Activated naive CD8-positive, alpha-beta T cell treated with anti-CD3 and anti-CD28 coated beads for 36 hours (primary cell): ENCODE measurements at regions not wholly inside any gene's neighbourhood (a gene's known extent, or its start where the extent isn't known, plus 50 kb on each side); places are given as distances from the start of the nearest gene placed in this dataset.
"Not testable (repeated sequence)": the region's sequence is repeated elsewhere in the genome, so short reads cannot be mapped to it uniquely, and the experiment has no call there.

Experiments used
- DNase-seq: peaks from one replicate; pipeline ENCODE4 v3.0.0; 2021
- H3K27ac Mint-ChIP-seq: one replicate; pipeline ENCODE4 v1.8.0; 2022; ENCODE audit warnings: mild to moderate bottlenecking, moderate library complexity, mixed read lengths
- H3K27me3 Mint-ChIP-seq: one replicate; pipeline ENCODE4 v1.8.0; 2022; ENCODE audit warnings: mild to moderate bottlenecking, mixed read lengths
- H3K36me3 Mint-ChIP-seq: one replicate; pipeline ENCODE4 v1.8.0; 2021; ENCODE audit warnings: mild to moderate bottlenecking, mixed read lengths
- H3K4me1 Mint-ChIP-seq: one replicate; pipeline ENCODE4 v1.8.0; 2021; ENCODE audit warnings: mixed read lengths
- H3K4me3 Mint-ChIP-seq: one replicate; pipeline ENCODE4 v1.8.0; 2022; ENCODE audit warnings: mild to moderate bottlenecking, moderate library complexity, mixed read lengths
- H3K9me3 Mint-ChIP-seq: one replicate; pipeline ENCODE4 v1.8.0; 2022; ENCODE audit warnings: mixed read lengths

GRCh38 chr18:51498085-51498855 is 300.8 kb upstream of the MEX3C start:
- Mint-ChIP-seq H3K9me3 (no peaks in the 10 kb centered on the region), H3K4me1 (no peaks in the 10 kb centered on the region), H3K27ac (no peak overlapping the region), H3K27me3 (peaks cover 14% of the 10 kb centered on the region), H3K4me3 (no peak overlapping the region), H3K36me3 (no peaks in the 10 kb centered on the region)
- no peak for DNase-seq

GRCh38 chr18:51503351-51503750 is 305.9 kb upstream of the MEX3C start:
- peaks cover 6% of the 10 kb centered on the region for H3K9me3 Mint-ChIP-seq
- no peak for DNase-seq
- no peak overlapping the region for H3K27ac Mint-ChIP-seq
- H3K27me3 Mint-ChIP-seq = no peaks in the 10 kb centered on the region
- no peaks in the 10 kb centered on the region for H3K4me1 Mint-ChIP-seq
- no peaks in the 10 kb centered on the region for H3K36me3 Mint-ChIP-seq
- H3K4me3 Mint-ChIP-seq = no peak overlapping the region

DNA sequence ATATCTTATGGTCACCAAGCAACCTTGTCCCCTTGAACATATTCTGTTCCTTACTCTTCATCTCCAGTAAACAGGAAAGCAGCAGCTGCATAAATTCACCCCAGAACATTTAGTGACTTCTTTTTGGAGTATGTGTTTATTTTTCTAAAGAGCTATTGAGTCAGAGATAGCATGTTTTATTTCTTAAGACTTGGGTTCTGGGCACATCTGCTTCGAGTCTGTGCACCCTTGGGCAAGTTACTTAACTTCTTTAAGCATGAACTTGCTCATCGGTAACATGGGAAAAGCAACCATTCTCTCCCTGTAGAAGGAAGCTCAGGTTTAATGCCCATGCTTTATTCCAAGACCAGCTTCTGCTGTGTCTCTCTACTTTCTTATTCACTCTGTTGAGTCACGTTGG is 309.3 kb upstream of the MEX3C start:
- no peak overlapping the region for H3K4me3 Mint-ChIP-seq
- H3K27ac Mint-ChIP-seq = no peak overlapping the region
- H3K9me3 Mint-ChIP-seq = peaks cover 9% of the 10 kb centered on the region
- no peaks in the 10 kb centered on the region for H3K27me3 Mint-ChIP-seq
- H3K36me3 Mint-ChIP-seq = no peaks in the 10 kb centered on the region
- H3K4me1 Mint-ChIP-seq = no peaks in the 10 kb centered on the region
- DNase-seq = no peak

DNA sequence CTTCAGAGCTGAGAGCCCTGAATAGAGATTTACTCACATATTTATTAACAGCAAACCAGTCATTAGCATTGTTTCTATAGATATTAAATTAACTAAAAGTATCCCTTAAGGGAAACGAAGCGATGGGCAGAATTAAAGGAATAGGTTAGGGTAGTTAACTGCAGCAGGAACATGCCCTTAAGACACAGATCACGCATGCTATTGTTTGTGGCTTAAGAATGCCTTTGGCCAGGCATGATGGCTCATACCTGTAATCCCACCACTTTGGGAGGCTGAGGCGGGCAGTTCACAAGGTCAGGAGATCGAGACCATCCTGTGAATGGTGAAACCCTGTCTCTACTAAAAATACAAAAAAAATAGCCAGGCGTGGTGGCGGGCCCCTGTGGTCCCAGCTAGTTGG is 310.9 kb upstream of the MEX3C start:
- H3K27me3 Mint-ChIP-seq, H3K9me3 Mint-ChIP-seq, H3K36me3 Mint-ChIP-seq, H3K4me1 Mint-ChIP-seq, H3K4me3 Mint-ChIP-seq, H3K27ac Mint-ChIP-seq, DNase-seq: not testable (repeated sequence)

- Mint-ChIP-seq H3K27me3 (peaks cover 4% of the 10 kb centered on the region), H3K4me1 (no peaks in the 10 kb centered on the region), H3K36me3 (no peaks in the 10 kb centered on the region), H3K9me3 (peaks cover 9% of the 10 kb centered on the region), H3K27ac (no peak overlapping the region), H3K4me3 (no peak overlapping the region)
- no peak for DNase-seq
These were observed 312.5 kb upstream of the MEX3C start for GRCh38 chr18:51510020-51510419.

DNA sequence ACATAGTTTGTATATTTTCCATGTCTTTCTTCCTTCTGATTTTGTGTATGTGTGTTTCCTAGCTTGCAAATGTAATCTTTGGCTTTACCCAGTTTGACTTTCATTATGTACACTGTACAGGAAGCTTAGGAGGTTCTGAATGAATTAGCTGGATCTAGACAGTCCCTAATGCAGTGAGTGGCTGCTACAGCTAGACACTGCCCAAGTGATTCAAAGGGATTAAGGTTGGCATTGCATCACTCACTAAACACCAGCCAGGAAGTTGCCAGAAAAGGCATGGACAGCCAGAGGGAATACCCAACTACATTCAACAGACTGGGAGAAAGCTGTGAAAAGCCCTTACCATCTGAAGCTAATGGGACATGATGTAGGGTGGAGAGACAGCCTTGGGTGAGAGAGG is 316.0 kb upstream of the MEX3C start:
- no peaks in the 10 kb centered on the region for H3K4me1 Mint-ChIP-seq
- no peak overlapping the region for H3K27ac Mint-ChIP-seq
- no peak for DNase-seq
- no peaks in the 10 kb centered on the region for H3K36me3 Mint-ChIP-seq
- H3K27me3 Mint-ChIP-seq = peaks cover 4% of the 10 kb centered on the region
- no peak overlapping the region for H3K4me3 Mint-ChIP-seq
- H3K9me3 Mint-ChIP-seq = peaks cover 3% of the 10 kb centered on the region

DNA sequence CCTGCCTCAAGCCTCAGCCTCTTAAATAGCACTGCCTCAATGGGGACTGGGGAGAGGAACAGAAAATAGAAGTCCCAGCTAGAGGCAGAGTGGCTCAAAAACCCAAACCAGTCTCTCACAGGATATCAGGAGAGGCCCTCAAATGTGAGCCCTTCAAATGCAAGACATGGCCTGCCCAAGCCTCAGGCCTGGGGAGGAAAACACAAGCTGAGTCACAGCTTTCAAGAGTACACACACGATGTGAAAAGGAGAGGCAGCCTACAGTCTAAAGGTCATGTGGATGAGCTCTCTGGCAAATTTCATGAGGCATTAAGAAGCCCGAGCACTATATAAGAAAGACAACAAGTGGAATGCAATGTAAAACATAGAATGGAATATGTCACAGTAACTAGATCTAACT is 316.6 kb upstream of the MEX3C start:
- H3K4me1 Mint-ChIP-seq = no peaks in the 10 kb centered on the region

DNA sequence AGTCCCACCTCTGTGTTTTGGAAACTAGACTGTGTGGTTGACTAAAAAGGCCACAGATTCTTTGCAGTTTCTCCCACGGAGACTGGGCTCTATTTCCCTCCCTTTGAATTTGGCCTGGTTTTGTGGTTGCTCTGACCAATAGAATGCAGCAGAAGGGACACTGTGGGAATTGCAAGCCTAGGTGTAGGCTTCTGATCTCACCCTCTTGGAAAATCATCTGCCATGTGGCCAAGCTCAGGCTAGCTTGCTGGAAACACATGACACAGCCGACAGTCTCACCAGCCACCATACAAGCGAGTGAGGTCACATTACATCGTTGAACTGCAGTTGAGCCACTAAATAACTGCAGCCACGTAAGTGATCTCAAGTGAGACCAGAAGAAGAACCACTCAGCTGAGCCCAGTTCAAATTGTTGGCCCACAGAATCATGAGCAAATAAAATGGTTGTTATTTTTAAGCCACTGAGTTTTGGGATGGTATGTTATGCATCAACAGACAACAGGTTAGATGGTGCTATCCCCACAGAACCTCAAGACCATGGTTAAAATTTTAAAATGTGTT is 319.1 kb upstream of the MEX3C start:
- Mint-ChIP-seq H3K36me3 (no peaks in the 10 kb centered on the region), H3K4me1 (no peaks in the 10 kb centered on the region)

More for the DNA sequence above, 316.6 kb upstream of the MEX3C start:
- Mint-ChIP-seq H3K27ac (no peak overlapping the region), H3K9me3 (peaks cover 2% of the 10 kb centered on the region), H3K27me3 (peaks cover 4% of the 10 kb centered on the region), H3K36me3 (no peaks in the 10 kb centered on the region), H3K4me3 (no peak overlapping the region)
- DNase-seq = no peak

DNA sequence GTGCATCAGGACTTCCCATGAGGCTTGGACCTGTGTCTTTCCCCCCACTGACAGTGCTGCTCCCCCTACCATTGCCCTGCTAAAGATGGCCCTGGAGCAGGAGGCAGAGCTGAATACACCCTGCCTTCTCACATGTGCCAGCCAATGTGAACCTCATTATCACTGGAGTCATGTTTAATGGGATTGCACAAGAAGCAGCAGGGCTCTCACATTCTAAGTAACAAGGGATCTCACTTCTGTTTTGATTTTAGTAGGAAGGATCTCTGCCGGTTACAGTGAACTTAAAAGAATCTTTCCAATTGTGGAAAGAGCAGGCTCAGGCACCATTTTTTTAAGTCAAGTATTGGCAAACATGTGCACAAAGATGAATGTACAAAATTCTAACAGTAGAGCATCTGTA is 322.1 kb upstream of the MEX3C start:
- Mint-ChIP-seq H3K4me3 (no peak overlapping the region), H3K27me3 (peaks cover 3% of the 10 kb centered on the region), H3K27ac (no peak overlapping the region), H3K4me1 (no peaks in the 10 kb centered on the region), H3K9me3 (no peaks in the 10 kb centered on the region), H3K36me3 (no peaks in the 10 kb centered on the region)
- DNase-seq = no peak

More for the DNA sequence above, 319.1 kb upstream of the MEX3C start:
- Mint-ChIP-seq H3K27ac (no peak overlapping the region), H3K4me3 (no peak overlapping the region), H3K27me3 (peaks cover 4% of the 10 kb centered on the region), H3K9me3 (no peaks in the 10 kb centered on the region)
- DNase-seq = no peak

GRCh38 chr18:51520676-51521180 is 323.2 kb upstream of the MEX3C start:
- Mint-ChIP-seq H3K27me3 (no peaks in the 10 kb centered on the region), H3K36me3 (no peaks in the 10 kb centered on the region), H3K9me3 (no peaks in the 10 kb centered on the region), H3K27ac (no peak overlapping the region), H3K4me1 (no peaks in the 10 kb centered on the region), H3K4me3 (no peak overlapping the region)
- DNase-seq = no peak

GRCh38 chr18:51522338-51522737 is 324.9 kb upstream of the MEX3C start:
- no peaks in the 10 kb centered on the region for H3K9me3 Mint-ChIP-seq
- H3K4me3 Mint-ChIP-seq = no peak overlapping the region
- H3K36me3 Mint-ChIP-seq = no peaks in the 10 kb centered on the region
- no peaks in the 10 kb centered on the region for H3K4me1 Mint-ChIP-seq
- H3K27me3 Mint-ChIP-seq = no peaks in the 10 kb centered on the region
- DNase-seq = no peak
- H3K27ac Mint-ChIP-seq = no peak overlapping the region

DNA sequence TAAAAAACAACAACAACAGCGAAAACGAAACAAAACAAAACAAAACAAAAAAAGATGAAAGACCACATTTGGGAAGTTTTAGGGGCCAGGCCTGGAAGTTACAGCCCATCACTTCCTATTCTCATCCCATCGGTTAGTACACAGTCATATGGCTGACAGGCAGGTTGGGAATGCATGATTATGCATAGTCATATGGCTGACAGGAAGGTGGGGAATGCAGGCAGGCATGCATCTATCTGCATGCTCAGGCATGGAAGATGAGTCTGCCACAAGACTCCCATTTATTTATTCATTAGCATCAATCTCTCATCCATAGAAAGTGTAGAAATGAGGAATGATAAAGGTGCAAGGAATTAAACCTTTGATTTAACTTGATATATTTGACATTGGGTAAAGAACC is 325.3 kb upstream of the MEX3C start:
- H3K36me3 Mint-ChIP-seq = no peaks in the 10 kb centered on the region
- no peaks in the 10 kb centered on the region for H3K4me1 Mint-ChIP-seq
- no peak for DNase-seq
- no peaks in the 10 kb centered on the region for H3K9me3 Mint-ChIP-seq
- no peak overlapping the region for H3K27ac Mint-ChIP-seq
- no peaks in the 10 kb centered on the region for H3K27me3 Mint-ChIP-seq
- H3K4me3 Mint-ChIP-seq = no peak overlapping the region

DNA sequence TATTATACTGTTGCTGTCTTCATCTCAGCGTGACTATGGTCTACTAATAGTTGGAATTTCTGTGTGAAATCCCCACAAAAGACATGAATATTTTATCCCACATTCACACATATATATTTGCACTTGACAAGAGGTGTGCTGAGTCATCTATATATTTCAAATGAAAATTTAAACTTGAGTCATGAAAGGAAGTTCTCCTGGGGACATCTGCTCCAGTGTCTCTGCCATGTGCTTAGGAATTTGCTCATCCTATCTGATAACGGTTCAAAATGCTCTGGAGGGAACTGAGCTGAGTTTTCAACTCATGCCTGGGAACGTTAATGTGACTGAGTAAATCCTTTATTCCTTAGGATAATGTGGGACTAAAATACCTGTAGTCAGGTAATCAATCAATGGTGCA is 326.2 kb upstream of the MEX3C start:
- Mint-ChIP-seq H3K4me1 (no peaks in the 10 kb centered on the region), H3K9me3 (no peaks in the 10 kb centered on the region), H3K27me3 (no peaks in the 10 kb centered on the region), H3K36me3 (no peaks in the 10 kb centered on the region), H3K27ac (no peak overlapping the region), H3K4me3 (no peak overlapping the region)
- DNase-seq = no peak

DNA sequence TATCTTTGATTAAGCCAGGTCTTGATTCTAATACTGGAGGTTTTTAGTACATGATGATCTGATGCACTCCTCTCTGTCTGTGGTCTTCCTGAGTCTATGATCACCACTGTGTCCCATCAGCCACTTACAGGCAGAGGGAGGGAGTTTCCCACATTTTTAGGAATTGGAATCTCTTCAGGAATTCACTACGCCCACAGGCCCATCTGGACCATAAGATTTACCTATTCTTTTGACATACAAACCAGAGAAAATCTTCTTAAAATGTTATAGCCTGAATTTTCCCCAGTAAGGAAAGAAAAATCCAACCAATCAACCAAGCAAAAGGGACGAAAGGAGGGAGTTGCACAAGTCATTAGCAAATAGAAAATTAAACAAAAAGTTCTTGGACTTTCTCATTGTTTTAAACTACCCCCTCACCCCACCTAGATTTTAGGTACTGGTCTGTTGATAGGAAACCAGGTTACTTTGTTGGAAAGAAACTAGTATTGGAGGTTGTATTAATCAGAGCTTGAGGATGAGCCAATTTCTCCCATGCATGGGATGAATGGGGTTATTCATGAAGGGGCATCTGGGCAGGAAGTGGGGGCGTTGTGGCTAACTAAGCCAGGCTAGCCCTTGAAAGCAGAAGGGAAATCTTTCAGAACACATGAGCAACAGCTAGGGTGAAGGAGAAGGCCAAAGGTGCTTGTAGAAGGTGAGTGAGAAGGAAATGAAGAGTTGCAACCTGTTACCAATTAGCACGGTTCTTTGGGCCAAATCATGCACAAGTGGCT is 328.2 kb upstream of the MEX3C start:
- Mint-ChIP-seq H3K9me3 (no peaks in the 10 kb centered on the region), H3K36me3 (no peaks in the 10 kb centered on the region), H3K27ac (no peak overlapping the region), H3K4me1 (no peaks in the 10 kb centered on the region), H3K4me3 (no peak overlapping the region), H3K27me3 (no peaks in the 10 kb centered on the region)
- DNase-seq = no peak

GRCh38 chr18:51527826-51528225 is 330.3 kb upstream of the MEX3C start:
- Mint-ChIP-seq H3K9me3 (no peaks in the 10 kb centered on the region), H3K27ac (no peak overlapping the region), H3K4me3 (no peak overlapping the region), H3K4me1 (no peaks in the 10 kb centered on the region), H3K27me3 (no peaks in the 10 kb centered on the region), H3K36me3 (no peaks in the 10 kb centered on the region)
- DNase-seq = no peak
